ENCODE measurements at regions not wholly inside any gene's neighbourhood (a gene's known extent, or its start where the extent isn't known, plus 50 kb on each side); places are given as distances from the start of the nearest gene placed in this dataset.

DNA sequence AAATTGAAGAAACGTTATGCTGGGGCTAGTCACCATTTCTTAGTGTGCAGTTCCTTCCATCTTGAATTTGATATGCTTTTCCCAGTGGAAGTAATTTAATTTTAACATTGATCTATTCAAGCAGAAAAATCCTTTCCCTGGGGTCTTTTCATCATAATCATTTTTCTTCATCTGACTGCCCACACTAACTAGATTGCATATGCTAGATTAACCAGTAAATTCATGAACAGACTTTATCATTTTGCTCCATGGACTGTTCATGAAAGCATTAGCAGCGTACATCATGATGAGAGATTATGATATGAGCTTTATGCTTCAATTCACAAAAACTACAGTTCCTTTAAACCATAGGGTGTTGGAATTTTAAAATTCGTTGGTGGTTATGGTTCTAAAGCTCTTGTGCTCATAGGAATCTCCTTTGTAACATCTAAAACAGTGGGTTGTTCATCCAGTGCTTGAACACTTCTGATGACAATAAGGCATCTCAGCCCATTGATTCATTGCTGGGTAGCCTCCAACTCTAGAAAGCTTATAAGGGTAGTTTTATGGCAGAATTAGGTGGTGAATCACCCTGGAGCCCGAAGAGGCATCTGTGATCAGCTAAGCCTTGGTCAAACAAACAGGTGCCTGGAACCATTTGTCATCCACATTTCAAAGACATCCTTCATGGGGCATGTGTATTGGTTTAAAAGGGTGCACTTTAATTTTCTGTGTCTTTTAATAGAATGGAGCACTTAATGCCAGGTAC is 77.2 kb upstream of the NDUFV2 start:
- Histone ChIP-seq H3K27me3 (ENCODE audit: control insufficient read depth, low read length) (no peaks in the 10 kb centered on the region), H3K4me1 (ENCODE audit: control insufficient read depth, low read length) (no peaks in the 10 kb centered on the region), H3K27ac (ENCODE audit: low read depth, low read length) (no peak overlapping the region), H3K9me3 (ENCODE audit: control insufficient read depth, insufficient read depth, low read length) (no peaks in the 10 kb centered on the region), H3F3A (ENCODE audit: control insufficient read depth, insufficient read depth) (no peaks in the 10 kb centered on the region), H3K36me3 (ENCODE audit: control insufficient read depth, low read length) (no peaks in the 10 kb centered on the region), H3K4me3 (ENCODE audit: low read length) (no peak overlapping the region), H3K79me2 (ENCODE audit: control insufficient read depth, low read length) (no peaks in the 10 kb centered on the region), H4K20me1 (ENCODE audit: control insufficient read depth, insufficient read depth, low read depth, low read length) (no peaks in the 10 kb centered on the region), H3K4me2 (ENCODE audit: low read length) (no peak overlapping the region), H3K9me2 (replicated peaks; ENCODE audit: control insufficient read depth, low read length) (no peaks in the 10 kb centered on the region)
- TF ChIP-seq EZH2phosphoT487 (IDR thresholded peaks at IDR 0.05; ENCODE audit: borderline replicate concordance, low read length), result no peak
- TF ChIP-seq, protein P1, sequence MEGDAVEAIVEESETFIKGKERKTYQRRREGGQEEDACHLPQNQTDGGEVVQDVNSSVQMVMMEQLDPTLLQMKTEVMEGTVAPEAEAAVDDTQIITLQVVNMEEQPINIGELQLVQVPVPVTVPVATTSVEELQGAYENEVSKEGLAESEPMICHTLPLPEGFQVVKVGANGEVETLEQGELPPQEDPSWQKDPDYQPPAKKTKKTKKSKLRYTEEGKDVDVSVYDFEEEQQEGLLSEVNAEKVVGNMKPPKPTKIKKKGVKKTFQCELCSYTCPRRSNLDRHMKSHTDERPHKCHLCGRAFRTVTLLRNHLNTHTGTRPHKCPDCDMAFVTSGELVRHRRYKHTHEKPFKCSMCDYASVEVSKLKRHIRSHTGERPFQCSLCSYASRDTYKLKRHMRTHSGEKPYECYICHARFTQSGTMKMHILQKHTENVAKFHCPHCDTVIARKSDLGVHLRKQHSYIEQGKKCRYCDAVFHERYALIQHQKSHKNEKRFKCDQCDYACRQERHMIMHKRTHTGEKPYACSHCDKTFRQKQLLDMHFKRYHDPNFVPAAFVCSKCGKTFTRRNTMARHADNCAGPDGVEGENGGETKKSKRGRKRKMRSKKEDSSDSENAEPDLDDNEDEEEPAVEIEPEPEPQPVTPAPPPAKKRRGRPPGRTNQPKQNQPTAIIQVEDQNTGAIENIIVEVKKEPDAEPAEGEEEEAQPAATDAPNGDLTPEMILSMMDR (IDR thresholded peaks at IDR 0.05; ENCODE audit: low read depth, low read length, poor library complexity, severe bottlenecking), result no peak

DNA sequence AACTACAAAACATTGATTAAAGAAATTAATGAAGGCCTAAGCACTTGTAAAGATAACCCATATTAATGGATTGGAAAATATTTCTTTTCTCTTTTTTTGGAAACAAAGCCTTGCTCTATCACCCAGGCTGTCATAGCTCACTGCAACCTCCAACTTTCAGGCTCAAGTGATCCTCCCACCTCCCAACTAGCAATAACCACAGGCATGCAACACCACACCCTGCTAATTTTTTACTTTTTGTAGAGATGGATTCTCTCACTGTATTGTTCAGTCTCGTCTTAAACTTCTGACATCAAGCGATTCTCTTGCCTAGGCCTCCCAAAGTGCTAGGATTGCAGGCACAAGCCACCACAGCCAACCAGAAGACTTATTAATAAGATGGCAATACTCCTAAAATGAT is 73.4 kb upstream of the NDUFV2 start:
- no peak overlapping the region for H3K4me3 ChIP-seq (ENCODE audit: low read length)
- H3K9me2 ChIP-seq (replicated peaks; ENCODE audit: control insufficient read depth, low read length), result no peaks in the 10 kb centered on the region
- no peaks in the 10 kb centered on the region for H4K20me1 ChIP-seq (ENCODE audit: control insufficient read depth, insufficient read depth, low read depth, low read length)
- no peak overlapping the region for H3K4me2 ChIP-seq (ENCODE audit: low read length)
- TF ChIP-seq, protein P1 (IDR thresholded peaks at IDR 0.05; ENCODE audit: low read depth, low read length, poor library complexity, severe bottlenecking), result no peak
- TF ChIP-seq EZH2phosphoT487 (IDR thresholded peaks at IDR 0.05; ENCODE audit: borderline replicate concordance, low read length), result no peak
- no peaks in the 10 kb centered on the region for H3K4me1 ChIP-seq (ENCODE audit: control insufficient read depth, low read length)
- no peaks in the 10 kb centered on the region for H3K9me3 ChIP-seq (ENCODE audit: control insufficient read depth, insufficient read depth, low read length)
- H3F3A ChIP-seq (ENCODE audit: control insufficient read depth, insufficient read depth), result no peaks in the 10 kb centered on the region
- H3K79me2 ChIP-seq (ENCODE audit: control insufficient read depth, low read length), result no peaks in the 10 kb centered on the region
- H3K27ac ChIP-seq (ENCODE audit: low read depth, low read length), result no peak overlapping the region
- H3K36me3 ChIP-seq (ENCODE audit: control insufficient read depth, low read length), result no peaks in the 10 kb centered on the region
- no peaks in the 10 kb centered on the region for H3K27me3 ChIP-seq (ENCODE audit: control insufficient read depth, low read length)

DNA sequence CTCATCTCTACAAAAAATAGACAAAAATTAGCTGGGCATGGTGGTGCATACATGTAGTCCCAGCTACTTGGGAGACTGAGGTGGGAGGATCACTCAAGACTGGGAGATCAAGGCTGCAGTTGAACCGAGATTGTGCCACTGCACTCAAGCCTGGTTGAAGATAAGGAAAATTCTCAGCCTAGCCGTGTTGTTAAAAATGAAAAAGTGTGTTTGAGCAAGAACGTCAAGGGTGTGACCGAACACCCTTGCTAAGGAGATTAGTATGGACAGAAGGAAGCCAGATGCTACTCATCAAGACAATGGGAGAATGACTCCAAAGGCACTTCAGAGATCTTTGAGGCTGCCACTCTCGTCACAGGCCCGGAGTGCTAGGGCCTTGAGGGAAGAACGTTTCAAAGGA is 70.0 kb upstream of the NDUFV2 start:
- H3K27me3 ChIP-seq (ENCODE audit: control insufficient read depth, low read length), result no peaks in the 10 kb centered on the region
- no peak overlapping the region for H3K27ac ChIP-seq (ENCODE audit: low read depth, low read length)
- H3F3A ChIP-seq (ENCODE audit: control insufficient read depth, insufficient read depth), result no peaks in the 10 kb centered on the region

More for the DNA sequence above, 70.0 kb upstream of the NDUFV2 start:
- H4K20me1 ChIP-seq (ENCODE audit: control insufficient read depth, insufficient read depth, low read depth, low read length), result no peaks in the 10 kb centered on the region
- H3K4me3 ChIP-seq (ENCODE audit: low read length), result no peak overlapping the region
- H3K9me2 ChIP-seq (replicated peaks; ENCODE audit: control insufficient read depth, low read length), result no peaks in the 10 kb centered on the region
- no peak for TF ChIP-seq EZH2phosphoT487 (IDR thresholded peaks at IDR 0.05; ENCODE audit: borderline replicate concordance, low read length)
- TF ChIP-seq, protein P1 (IDR thresholded peaks at IDR 0.05; ENCODE audit: low read depth, low read length, poor library complexity, severe bottlenecking), result no peak
- no peaks in the 10 kb centered on the region for H3K4me1 ChIP-seq (ENCODE audit: control insufficient read depth, low read length)
- no peaks in the 10 kb centered on the region for H3K9me3 ChIP-seq (ENCODE audit: control insufficient read depth, insufficient read depth, low read length)
- H3K36me3 ChIP-seq (ENCODE audit: control insufficient read depth, low read length), result no peaks in the 10 kb centered on the region
- no peak overlapping the region for H3K4me2 ChIP-seq (ENCODE audit: low read length)
- no peaks in the 10 kb centered on the region for H3K79me2 ChIP-seq (ENCODE audit: control insufficient read depth, low read length)
